Epidermal melanocyte (primary cell): ENCODE measurements at regions not wholly inside any gene's neighbourhood (a gene's known extent, or its start where the extent isn't known, plus 50 kb on each side); places are given as distances from the start of the nearest gene placed in this dataset.

Source experiments
- DNase-seq: peaks from one replicate; pipeline ENCODE4 v3.0.0; 2011; ENCODE audit warnings: low spot score; ENCODE audit not compliant: insufficient read length

GRCh38 chr10:131424836-131425491, 113.4 kb upstream of the TCERG1L start:
- no peak for DNase-seq

DNA sequence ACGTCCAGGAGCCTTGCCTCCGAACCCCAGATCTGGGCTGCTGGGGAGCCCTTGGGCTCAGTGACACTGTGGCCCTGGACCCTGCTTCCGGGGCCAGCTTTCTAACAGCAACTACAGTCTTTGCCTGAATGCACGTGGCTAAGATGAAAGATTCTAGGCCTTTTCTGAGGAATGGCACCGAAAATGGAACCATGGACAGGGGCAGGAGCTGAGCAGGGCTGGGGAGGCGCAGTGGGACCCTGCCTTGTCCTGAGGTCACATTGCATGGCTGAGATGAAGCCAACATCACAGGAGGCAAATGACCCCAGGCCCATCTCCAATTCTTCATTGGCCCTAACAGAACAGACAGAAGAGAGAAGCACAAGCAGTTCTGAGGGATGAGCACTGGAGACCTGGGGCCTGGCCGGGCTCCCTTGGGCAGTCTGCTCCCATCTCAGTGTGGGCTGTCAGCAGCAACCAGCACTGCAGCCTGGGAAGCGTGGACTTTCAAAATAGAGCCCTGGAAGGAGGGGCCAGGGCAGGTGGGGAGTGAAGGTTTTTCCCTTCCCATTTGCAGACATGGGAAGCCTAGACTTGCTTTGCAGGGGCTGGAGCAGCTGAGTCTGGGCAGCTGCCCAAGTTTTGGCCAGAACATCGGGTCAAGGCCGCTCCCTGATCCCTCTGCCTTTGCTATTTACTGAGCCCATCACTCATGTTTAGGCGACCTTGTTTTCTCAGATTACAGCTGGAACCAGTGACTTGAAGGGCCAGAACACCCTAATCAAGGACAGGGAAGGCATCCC, 114.4 kb upstream of the TCERG1L start:
- DNase-seq: no peak

- DNase-seq: no peak
Measured at GRCh38 chr10:131426534-131426898, 115.0 kb upstream of the TCERG1L start.

DNA sequence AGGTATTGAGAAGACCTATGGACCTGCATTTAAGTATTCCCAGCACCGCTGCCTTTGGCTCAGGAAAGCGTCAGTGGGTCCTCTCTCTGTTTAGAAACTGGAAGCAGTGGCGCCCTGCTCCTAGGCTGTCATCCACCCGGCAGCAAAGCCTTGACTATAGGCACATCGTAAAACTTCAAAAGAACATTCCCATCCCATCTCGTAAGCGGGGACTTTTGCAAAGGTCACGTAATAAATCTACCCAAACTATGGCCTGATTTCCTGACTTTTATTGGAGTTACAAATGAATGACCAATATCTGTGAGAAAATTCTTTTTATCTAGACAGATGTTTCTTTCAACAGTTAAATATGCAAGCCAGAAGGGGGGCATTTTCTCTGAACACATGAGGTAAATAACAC, 115.8 kb upstream of the TCERG1L start:
- no peak for DNase-seq

GRCh38 chr10:131427901-131428300, 116.4 kb upstream of the TCERG1L start:
- no peak for DNase-seq

- no peak for DNase-seq
Measured at GRCh38 chr10:131429141-131429540, 117.6 kb upstream of the TCERG1L start.

- no peak for DNase-seq
Measured at GRCh38 chr10:131429942-131430341, 118.4 kb upstream of the TCERG1L start.

DNA sequence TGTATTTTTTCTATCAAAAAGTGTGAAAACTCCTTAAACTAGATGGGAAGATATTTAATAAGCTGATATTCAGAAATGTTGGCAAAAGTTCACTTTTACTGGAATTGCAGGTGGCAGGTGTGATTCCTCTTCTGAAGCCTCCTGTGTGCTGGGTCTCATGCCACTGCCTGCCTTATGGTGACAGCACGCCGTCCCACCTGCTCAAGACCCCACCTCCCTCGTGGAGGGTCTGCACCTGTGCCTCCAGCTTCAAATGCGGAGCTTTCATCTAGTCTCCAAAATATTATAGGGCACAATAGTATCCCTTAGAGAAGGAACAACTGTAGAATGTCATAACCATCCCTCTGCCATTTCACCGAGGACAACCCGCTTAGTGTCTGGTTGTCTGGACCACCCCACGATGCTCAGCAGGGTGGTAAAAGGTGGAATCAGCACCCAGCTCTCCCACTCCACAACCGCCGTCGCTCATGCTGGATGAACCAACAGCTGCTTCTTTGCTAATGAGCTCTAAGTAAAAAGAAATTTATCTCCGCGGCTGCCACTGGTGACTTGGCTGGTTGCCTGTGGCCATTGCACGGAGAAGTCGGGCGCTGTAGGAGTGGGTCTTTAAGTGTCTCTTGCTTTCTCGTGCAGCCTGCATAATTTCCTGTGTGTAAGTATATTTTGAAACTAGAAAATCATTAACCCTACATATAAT, 119.3 kb upstream of the TCERG1L start:
- no peak for DNase-seq

DNA sequence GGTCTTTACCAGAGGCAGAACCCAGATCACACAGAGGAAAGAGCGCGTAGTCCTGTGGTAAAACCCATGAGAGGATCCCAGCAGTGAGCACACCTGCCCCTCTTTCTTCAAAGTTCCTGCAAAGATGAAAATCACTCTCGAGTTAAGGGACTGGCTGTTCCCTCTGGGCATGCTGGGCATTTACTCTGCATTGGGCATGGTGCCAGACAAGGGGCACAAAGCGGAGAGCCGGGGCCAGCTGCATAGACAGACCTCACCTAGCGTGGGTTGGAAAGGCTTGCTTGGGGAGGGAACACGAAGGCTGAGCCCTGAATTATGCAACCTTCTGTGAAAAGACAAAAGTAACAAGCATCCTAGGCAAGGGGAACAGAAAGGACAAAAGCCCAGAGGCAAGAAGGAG, 120.0 kb upstream of the TCERG1L start:
- no peak for DNase-seq

GRCh38 chr10:131431978-131432690, 120.6 kb upstream of the TCERG1L start:
- DNase-seq: no peak

DNA sequence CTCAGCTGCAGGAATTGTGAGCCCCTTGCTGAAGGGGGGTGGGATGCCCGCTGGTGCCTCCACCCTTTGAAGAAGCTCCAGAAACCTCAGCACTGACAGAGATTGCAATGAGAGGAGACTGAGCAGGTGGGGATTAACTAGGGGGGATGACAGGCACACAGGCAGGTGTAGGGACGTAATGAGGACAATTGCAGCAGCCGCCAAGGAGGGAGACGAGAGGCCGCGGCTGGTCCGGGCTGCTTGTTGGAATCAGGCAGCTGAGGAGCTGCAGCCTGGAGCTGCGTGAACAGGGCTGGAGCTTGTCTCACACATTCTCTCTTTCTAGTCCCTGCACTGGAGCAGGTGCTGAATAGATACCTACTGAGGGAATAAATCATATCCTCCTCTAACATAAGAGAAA, 122.0 kb upstream of the TCERG1L start:
- DNase-seq: no peak

GRCh38 chr10:131435232-131435631, 123.7 kb upstream of the TCERG1L start:
- no peak for DNase-seq

- DNase-seq: no peak
Measured at GRCh38 chr10:131435760-131436457, 124.4 kb upstream of the TCERG1L start.

- no peak for DNase-seq
Measured at GRCh38 chr10:131436458-131436857, 124.9 kb upstream of the TCERG1L start.

- no peak for DNase-seq
Measured at GRCh38 chr10:131437556-131438475, 126.3 kb upstream of the TCERG1L start.

DNA sequence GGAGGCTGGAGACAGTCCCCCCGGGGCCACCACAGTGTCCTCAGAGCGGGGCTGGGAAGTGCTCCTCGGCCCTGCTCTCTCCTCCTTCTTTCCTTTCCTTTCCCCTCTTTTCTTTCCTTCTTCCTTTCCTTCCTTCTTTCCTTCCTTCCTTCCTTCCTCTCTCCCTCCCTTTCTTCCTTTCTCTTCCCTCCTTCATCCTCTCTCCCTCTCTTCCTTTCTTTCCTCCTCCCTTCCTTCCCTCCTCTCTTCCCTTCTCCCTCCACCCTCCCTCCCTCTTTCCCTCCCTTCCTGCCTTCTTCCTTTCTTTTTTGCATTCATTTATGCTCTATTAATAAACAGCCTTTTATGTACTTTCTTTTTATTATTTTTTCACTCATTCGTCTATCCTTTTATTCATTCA, 127.1 kb upstream of the TCERG1L start:
- DNase-seq: no peak

DNA sequence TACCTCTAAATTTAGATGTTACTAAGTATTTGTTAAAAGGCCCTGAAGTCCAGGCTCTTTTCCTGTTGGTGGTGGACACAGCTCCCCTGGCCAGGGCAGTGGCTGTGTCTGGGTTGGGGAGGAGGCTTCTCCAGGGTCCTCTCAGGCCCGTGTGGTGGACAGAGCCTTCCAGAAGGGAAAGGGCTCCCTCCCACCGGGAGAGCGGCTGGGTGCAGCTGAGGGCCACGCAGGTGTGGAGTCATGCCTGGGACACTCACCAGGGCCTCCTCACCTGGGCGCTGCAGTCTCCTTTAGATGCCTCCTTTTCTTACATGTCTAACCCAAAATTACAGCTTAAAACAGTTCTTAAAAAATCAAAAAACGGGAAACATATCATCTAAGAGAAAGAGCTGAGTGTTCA, 128.2 kb upstream of the TCERG1L start:
- no peak for DNase-seq

GRCh38 chr10:131440405-131441360, 129.2 kb upstream of the TCERG1L start:
- DNase-seq: no peak

DNA sequence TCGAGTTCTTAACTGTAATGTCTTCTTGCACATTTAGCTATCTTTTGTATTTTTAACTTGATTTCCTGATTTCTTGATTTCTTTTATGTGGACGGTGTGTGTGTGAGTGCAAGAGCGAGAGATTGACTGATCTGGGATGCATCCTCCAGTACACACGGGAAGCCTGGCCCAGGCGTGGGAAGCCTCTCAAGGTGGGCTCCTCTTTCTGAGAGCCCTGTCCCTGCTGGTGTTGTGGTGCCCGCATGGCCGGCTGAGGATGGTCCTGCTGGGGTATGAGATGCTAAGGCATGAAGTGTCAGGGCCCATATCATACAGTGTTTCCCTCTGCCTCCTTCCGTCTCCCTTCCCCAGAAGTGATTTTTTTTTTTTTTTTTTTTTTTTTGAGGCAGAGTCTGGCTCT, 130.8 kb upstream of the TCERG1L start:
- no peak for DNase-seq
